Spleen (tissue), 11 donors: ENCODE measurements at regions not wholly inside any gene's neighbourhood (a gene's known extent, or its start where the extent isn't known, plus 50 kb on each side); places are given as distances from the start of the nearest gene placed in this dataset.

ENCODE experiments used
- DNase-seq: peaks from one replicate; pipeline ENCODE4 v3.0.0-alpha.2; 2020
- H3K27ac ChIP-seq, 8 donors: fragments of 200-600 bp; sonication (generic) in 7 of 8; 1 replicate in 4 of 8; 2 replicates in 4 of 8; pipeline versions ENCODE4 v1.5.0 to v1.8.0; 2016 to 2021; ENCODE audit warnings: inconsistent platforms in 4 of 8, mild to moderate bottlenecking in 4 of 8, moderate library complexity in 1 of 8
- H3K27me3 ChIP-seq, 7 donors: fragments of 200-600 bp; sonication (generic) in 6 of 7; replicated peaks in 1 of 7; 1 replicate in 4 of 7; 2 replicates in 3 of 7; pipeline versions ENCODE4 v1.5.0 to v1.8.0; 2016 to 2021; ENCODE audit warnings: inconsistent platforms in 3 of 7, mild to moderate bottlenecking in 1 of 7
- H3K36me3 ChIP-seq, 6 donors: fragments of 200-600 bp; sonication (generic) in 5 of 6; 1 replicate in 4 of 6; 2 replicates in 2 of 6; pipeline versions ENCODE4 v1.5.0 to v1.8.0; 2016 to 2021; ENCODE audit warnings: inconsistent platforms in 2 of 6
- H3K4me1 ChIP-seq, 6 donors: fragments of 200-600 bp; sonication (generic) in 5 of 6; 1 replicate in 3 of 6; 2 replicates in 3 of 6; pipeline versions ENCODE4 v1.5.0 to v1.8.0; 2016 to 2021; ENCODE audit warnings: inconsistent platforms in 3 of 6
- H3K4me3 ChIP-seq, 8 donors: fragments of 200-600 bp; sonication (generic) in 7 of 8; 1 replicate in 4 of 8; 2 replicates in 4 of 8; pipeline versions ENCODE4 v1.5.0 to v1.8.0; 2016 to 2021; ENCODE audit warnings: inconsistent platforms in 4 of 8, mild to moderate bottlenecking in 4 of 8, moderate library complexity in 2 of 8
- H3K9me3 ChIP-seq, 8 donors: fragments of 200-600 bp; sonication (generic) in 7 of 8; 1 replicate in 4 of 8; 2 replicates in 4 of 8; pipeline versions ENCODE4 v1.5.0 to v1.8.0; 2016 to 2021; ENCODE audit warnings: inconsistent platforms in 4 of 8
- POLR2A ChIP-seq, 3 donors: fragments of 450-650 bp; IDR thresholded peaks; one replicate each; pipeline ENCODE4 v1.5.1; 2017; ENCODE audit warnings: antibody characterized with exemption in 3 of 3, mild to moderate bottlenecking in 1 of 3
- POLR2AphosphoS5 ChIP-seq, 3 donors: sonication (generic); formaldehyde crosslinking; IDR thresholded peaks; one replicate each; pipeline ENCODE4 v1.5.1; 2017; ENCODE audit warnings: antibody characterized with exemption in 3 of 3
- WGBS, 5 donors: extraction: QIAGEN DNeasy Blood & Tissue Kit in 3 of 5; methylation state at CpG; one replicate each; pipeline versions ENCODE4 v1.1.5 to v1.1.7; 2013 to 2018; 5-methylcytosine and 5-hydroxymethylcytosine counted together
- intact Hi-C: fragments of 100-400 bp; cut with DNase I; formaldehyde crosslinking; loops from one replicate; pipeline ENCODE4 v1.15.0; 2023; ENCODE audit warnings: low total_unique reads
- TF ChIP-seq, protein P1 (sequence below), 11 experiments: fragments of 200-600 bp in 7 of 11; fragments of 450-650 bp in 4 of 11; sonication (generic) in 4 of 11; IDR thresholded peaks in 8 of 11; conservative IDR thresholded peaks in 3 of 11; 1 replicate in 7 of 11; 2 replicates in 4 of 11; pipeline versions ENCODE4 v1.4.0 to v1.8.0; 2016 to 2021; ENCODE audit warnings: antibody characterized with exemption in 11 of 11, inconsistent platforms in 4 of 11, mild to moderate bottlenecking in 1 of 11
- donor health status: healthy with polysubstance abuse.
- donor health status: DM: no; HTN: no; CAD: no; lungs with moderate emphysema.
- donor health status: DM: no; HTN: no; CAD: no.
- donor health status: Bipolar disorder and iron deficiency.
- donor health status: healthy.
- donor health status: DM: no; HTN: no; CAD: no.
- donor health status: DM: yes; HTN: yes; CAD: no.

DNA sequence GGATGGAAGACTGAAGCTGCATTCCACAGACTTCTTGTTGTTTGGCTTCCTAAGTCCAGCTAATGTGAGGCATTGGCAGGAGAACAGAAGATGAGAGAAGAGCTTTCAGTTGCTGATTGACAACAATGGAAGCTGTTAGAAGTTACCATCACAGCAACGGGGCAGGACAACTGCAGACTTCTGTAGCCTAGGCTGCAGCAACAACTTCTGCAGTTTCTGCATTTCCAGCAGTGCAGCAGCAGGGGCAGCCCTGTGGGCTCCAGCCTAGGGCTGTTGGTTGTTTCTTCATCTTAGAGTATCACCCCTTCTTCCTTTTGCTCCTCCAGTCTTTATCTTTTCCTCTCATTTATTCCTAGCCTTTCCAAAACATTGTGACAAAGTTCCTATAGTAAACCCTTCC is 528.8 kb upstream of the PTGER4 start:
- no peak for TF ChIP-seq POLR2AphosphoS5 (IDR thresholded peaks at IDR 0.05)
- TF ChIP-seq, protein P1, sequence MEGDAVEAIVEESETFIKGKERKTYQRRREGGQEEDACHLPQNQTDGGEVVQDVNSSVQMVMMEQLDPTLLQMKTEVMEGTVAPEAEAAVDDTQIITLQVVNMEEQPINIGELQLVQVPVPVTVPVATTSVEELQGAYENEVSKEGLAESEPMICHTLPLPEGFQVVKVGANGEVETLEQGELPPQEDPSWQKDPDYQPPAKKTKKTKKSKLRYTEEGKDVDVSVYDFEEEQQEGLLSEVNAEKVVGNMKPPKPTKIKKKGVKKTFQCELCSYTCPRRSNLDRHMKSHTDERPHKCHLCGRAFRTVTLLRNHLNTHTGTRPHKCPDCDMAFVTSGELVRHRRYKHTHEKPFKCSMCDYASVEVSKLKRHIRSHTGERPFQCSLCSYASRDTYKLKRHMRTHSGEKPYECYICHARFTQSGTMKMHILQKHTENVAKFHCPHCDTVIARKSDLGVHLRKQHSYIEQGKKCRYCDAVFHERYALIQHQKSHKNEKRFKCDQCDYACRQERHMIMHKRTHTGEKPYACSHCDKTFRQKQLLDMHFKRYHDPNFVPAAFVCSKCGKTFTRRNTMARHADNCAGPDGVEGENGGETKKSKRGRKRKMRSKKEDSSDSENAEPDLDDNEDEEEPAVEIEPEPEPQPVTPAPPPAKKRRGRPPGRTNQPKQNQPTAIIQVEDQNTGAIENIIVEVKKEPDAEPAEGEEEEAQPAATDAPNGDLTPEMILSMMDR (IDR thresholded peaks at IDR 0.05 in 8 of 11, conservative IDR thresholded peaks at IDR 0.05 in 3 of 11), result no peak
- no peak for TF ChIP-seq POLR2A (IDR thresholded peaks at IDR 0.05)
- Histone ChIP-seq H3K4me1 (no peaks in the 10 kb centered on the region), H3K4me3 (no peak overlapping the region), H3K27me3 (no peaks in the 10 kb centered on the region), H3K27ac (no peak overlapping the region), H3K36me3 (no peaks in the 10 kb centered on the region), H3K9me3 (no peaks in the 10 kb centered on the region)
- DNase-seq, result no peak
- intact Hi-C loops, result no loop called here
- 27 to 68% (median 63%) methylated on average over 1 of the region's 1 CpG for WGBS, 5 donors

DNA sequence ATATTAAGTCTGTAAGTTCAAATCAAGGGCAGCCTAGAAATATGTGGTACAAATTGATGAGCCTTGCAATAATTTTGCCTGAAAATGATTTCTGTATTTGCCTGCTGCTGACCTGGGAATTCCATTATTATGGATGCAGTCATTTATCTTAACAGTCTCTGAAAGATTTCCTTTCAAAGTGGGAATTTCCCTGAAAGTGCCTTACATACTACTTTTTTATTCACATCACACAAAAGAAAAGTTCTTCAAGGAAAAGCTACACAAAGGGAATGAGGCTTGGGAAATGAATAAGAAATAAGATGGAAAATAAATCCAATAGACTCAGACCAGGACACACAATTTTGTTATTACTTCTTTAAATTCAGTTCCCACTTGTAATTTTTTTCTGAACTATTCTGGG is 537.8 kb upstream of the PTGER4 start:
- Histone ChIP-seq H3K27ac (no peak overlapping the region), H3K4me3 (no peak overlapping the region), H3K4me1 (no peaks in the 10 kb centered on the region), H3K27me3 (no peaks in the 10 kb centered on the region), H3K9me3 (no peaks in the 10 kb centered on the region), H3K36me3 (no peaks in the 10 kb centered on the region)
- no peak for TF ChIP-seq POLR2A (IDR thresholded peaks at IDR 0.05)
- TF ChIP-seq POLR2AphosphoS5 (IDR thresholded peaks at IDR 0.05), result no peak
- TF ChIP-seq, protein P1 (IDR thresholded peaks at IDR 0.05 in 8 of 11, conservative IDR thresholded peaks at IDR 0.05 in 3 of 11), result no peak
- no peak for DNase-seq
- intact Hi-C loops, result no loop called here

DNA sequence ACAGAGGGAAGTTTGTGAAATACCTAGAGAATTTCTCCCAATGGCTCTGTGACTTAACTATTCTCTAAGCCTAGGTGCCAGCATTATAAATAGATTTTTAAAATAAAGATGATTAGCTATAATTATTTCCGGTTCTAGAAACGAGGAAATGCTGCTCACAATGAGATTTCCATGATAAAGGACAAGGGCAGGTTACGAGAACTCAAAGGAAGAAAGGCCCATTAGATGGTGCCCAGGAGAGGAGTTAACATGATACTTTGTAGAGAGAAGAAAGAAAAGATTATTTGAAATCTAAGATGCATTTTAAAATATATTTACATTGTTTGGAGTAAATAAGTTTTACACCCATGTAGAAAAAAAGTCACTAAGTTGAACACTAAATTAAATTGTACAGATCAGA is 538.3 kb upstream of the PTGER4 start:
- Histone ChIP-seq H3K9me3 (no peaks in the 10 kb centered on the region), H3K4me3 (no peak overlapping the region), H3K27ac (no peak overlapping the region), H3K4me1 (no peaks in the 10 kb centered on the region), H3K27me3 (no peaks in the 10 kb centered on the region), H3K36me3 (no peaks in the 10 kb centered on the region)
- whole genome bisulfite sequencing, 5 donors, result 49 to 74% (median 67%) methylated on average over 3 of the region's 3 CpGs
- TF ChIP-seq, protein P1 (IDR thresholded peaks at IDR 0.05 in 8 of 11, conservative IDR thresholded peaks at IDR 0.05 in 3 of 11), result no peak
- TF ChIP-seq POLR2AphosphoS5 (IDR thresholded peaks at IDR 0.05), result no peak
- TF ChIP-seq POLR2A (IDR thresholded peaks at IDR 0.05), result no peak
- intact Hi-C loops, result no loop called here
- no peak for DNase-seq

DNA sequence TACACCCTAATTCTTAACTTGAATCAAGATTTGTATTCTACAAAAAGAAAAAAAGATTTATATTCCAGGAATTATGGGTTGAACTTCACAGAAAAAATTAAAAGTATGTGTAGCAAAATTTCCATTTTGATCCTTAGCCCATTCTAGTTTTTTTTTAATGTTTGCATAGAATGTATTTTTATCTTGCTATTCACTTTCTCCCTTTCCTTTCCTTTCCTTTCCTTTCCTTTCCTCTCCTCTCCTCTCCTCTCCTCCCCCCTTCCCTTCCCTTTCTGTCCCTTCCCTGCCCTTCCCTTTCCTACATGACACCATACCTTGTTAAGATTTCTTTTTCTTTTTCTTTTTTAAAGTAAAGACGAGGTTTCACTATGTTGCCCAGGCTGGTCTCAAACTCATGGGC is 542.5 kb upstream of the PTGER4 start:
- intact Hi-C loops, result no loop called here
- 80 to 100% (median 90%) methylated on average over 1 of the region's 1 CpG for WGBS, 5 donors
- TF ChIP-seq POLR2A (IDR thresholded peaks at IDR 0.05) (no peak), POLR2AphosphoS5 (IDR thresholded peaks at IDR 0.05) (no peak)
- TF ChIP-seq, protein P1 (IDR thresholded peaks at IDR 0.05 in 8 of 11, conservative IDR thresholded peaks at IDR 0.05 in 3 of 11), result no peak
- no peak overlapping the region for H3K4me3 ChIP-seq
- H3K9me3 ChIP-seq, result no peaks in the 10 kb centered on the region
- no peak for DNase-seq
- H3K27me3 ChIP-seq, result no peaks in the 10 kb centered on the region
- no peaks in the 10 kb centered on the region for H3K4me1 ChIP-seq
- H3K27ac ChIP-seq, result no peak overlapping the region
- H3K36me3 ChIP-seq, result no peaks in the 10 kb centered on the region
